ENCODE measurements at regions not wholly inside any gene's neighbourhood (a gene's known extent, or its start where the extent isn't known, plus 50 kb on each side); places are given as distances from the start of the nearest gene placed in this dataset.

- H3K36me3 ChIP-seq: no peaks in the 10 kb centered on the region
- no peaks in the 10 kb centered on the region for H3K27me3 ChIP-seq (ENCODE audit: low read depth)
- H3K27ac ChIP-seq: no peak overlapping the region
- no peak for TF ChIP-seq CTCF (IDR thresholded peaks at IDR 0.05)
- no peak overlapping the region for H3K4me3 ChIP-seq
- intact Hi-C loops (cut with DNase I): no loop called here
- ATAC-seq (no peak), DNase-seq (no peak)
- H3K9me3 ChIP-seq: peaks cover 25% of the 10 kb centered on the region
- H3K4me1 ChIP-seq: no peaks in the 10 kb centered on the region
Observed at GRCh38 chr21:25220169-25220568, 387.1 kb downstream of the MRPL39 start.

- no peak for ATAC-seq
- no peak for DNase-seq
- Histone ChIP-seq H3K9me3 (peaks cover 12% of the 10 kb centered on the region), H3K27me3 (ENCODE audit: low read depth) (no peaks in the 10 kb centered on the region), H3K36me3 (no peaks in the 10 kb centered on the region), H3K27ac (no peak overlapping the region), H3K4me1 (no peaks in the 10 kb centered on the region), H3K4me3 (no peak overlapping the region)
- intact Hi-C loops (cut with DNase I): no loop called here
- TF ChIP-seq CTCF (IDR thresholded peaks at IDR 0.05): no peak
Observed at GRCh38 chr21:25215698-25216384, 391.4 kb downstream of the MRPL39 start.

DNA sequence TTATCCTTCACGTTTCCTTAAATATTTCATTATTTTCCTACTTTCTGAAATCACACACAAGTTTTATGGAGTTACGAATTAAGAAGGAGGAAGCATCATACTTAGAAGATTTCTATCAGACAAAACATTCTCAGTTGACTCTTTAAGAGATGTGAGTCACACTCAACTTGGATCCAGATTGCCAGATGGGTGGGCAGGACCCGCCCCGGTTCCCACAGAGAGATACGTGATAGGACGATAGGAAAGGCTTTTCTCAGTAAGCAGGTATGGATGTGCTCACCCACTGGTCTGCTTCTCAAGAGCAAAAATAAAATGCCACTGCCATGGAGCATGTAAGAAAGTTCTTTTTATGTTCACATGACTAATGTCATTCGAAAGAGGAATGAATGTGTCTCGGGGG is 392.6 kb downstream of the MRPL39 start:
- DNase-seq (no peak), ATAC-seq (no peak)
- Histone ChIP-seq H3K4me3 (no peak overlapping the region), H3K9me3 (peaks cover under 1% of the 10 kb centered on the region), H3K36me3 (no peaks in the 10 kb centered on the region), H3K27me3 (ENCODE audit: low read depth) (no peaks in the 10 kb centered on the region), H3K4me1 (no peaks in the 10 kb centered on the region), H3K27ac (no peak overlapping the region)
- intact Hi-C loops (cut with DNase I): no loop called here
- TF ChIP-seq CTCF (IDR thresholded peaks at IDR 0.05): no peak

DNA sequence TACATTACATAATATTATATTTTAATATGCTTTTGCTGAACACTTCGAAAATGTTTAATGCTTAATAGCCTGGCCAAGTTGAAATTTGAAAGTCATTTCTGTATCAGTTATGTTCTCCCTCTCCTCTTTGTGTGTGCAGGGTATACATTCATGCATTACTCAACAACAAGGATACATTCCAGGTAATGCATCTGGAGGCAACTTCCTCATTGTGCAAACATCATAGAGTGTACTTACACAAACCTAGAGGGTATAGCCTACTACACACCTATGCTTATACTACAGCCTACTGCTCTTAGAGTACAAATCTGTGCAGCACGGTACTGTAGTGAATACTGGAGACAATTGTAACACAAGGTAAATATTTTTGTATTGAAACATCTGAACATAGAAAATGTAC is 407.3 kb downstream of the MRPL39 start:
- ATAC-seq (no peak), DNase-seq (no peak)
- Histone ChIP-seq H3K4me1 (no peaks in the 10 kb centered on the region), H3K27ac (no peak overlapping the region), H3K27me3 (ENCODE audit: low read depth) (no peaks in the 10 kb centered on the region), H3K36me3 (no peaks in the 10 kb centered on the region), H3K4me3 (no peak overlapping the region), H3K9me3 (no peaks in the 10 kb centered on the region)
- intact Hi-C loops (cut with DNase I): no loop called here
- no peak for TF ChIP-seq CTCF (IDR thresholded peaks at IDR 0.05)

DNA sequence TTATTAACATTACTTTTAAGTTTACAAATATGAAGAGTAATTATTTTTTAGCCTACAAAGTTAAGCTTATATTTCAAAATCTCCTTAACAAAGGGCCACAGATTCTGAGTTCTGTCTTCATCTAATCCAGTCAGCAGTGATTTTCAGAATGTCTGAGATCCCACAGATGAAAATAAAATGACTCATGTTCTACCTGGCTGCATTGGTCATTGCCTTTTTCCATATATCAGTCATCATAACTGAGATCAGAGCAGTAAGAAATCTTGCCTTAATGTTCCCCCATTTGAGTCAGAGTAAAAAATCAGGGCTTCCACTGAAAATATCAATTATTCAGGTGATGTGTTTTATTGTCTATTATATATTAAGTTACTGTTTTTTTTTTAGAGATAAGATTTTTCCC is 416.1 kb downstream of the MRPL39 start:
- Histone ChIP-seq H3K4me3 (no peak overlapping the region), H3K4me1 (no peaks in the 10 kb centered on the region), H3K27ac (no peak overlapping the region), H3K9me3 (no peaks in the 10 kb centered on the region), H3K36me3 (no peaks in the 10 kb centered on the region), H3K27me3 (ENCODE audit: low read depth) (no peaks in the 10 kb centered on the region)
- no peak for TF ChIP-seq CTCF (IDR thresholded peaks at IDR 0.05)
- ATAC-seq (no peak), DNase-seq (no peak)
- intact Hi-C loops (cut with DNase I): no loop called here
